MG63 (cell line): ENCODE measurements at regions not wholly inside any gene's neighbourhood (a gene's known extent, or its start where the extent isn't known, plus 50 kb on each side); places are given as distances from the start of the nearest gene placed in this dataset.
"Not testable (repeated sequence)": the region's sequence is repeated elsewhere in the genome, so short reads cannot be mapped to it uniquely, and the experiment has no call there.

Experiments used
- DNase-seq: peaks from one replicate; pipeline ENCODE4 v3.0.0-alpha.2; 2020
- H3K27me3 ChIP-seq: fragments of 250-450 bp; sonication (Bioruptor Pico); 2 replicates; pipeline ENCODE4 v1.5.1; 2020; ENCODE audit warnings: mild to moderate bottlenecking, moderate library complexity
- H3K36me3 ChIP-seq: fragments of 250-450 bp; sonication (Bioruptor Pico); 2 replicates; pipeline ENCODE4 v1.5.1; 2020; ENCODE audit warnings: mild to moderate bottlenecking, moderate library complexity
- H3K4me3 ChIP-seq: fragments of 250-450 bp; sonication (Bioruptor Pico); 2 replicates; pipeline ENCODE4 v1.5.1; 2020; ENCODE audit warnings: mild to moderate bottlenecking, moderate library complexity
- H3K9me3 ChIP-seq: fragments of 250-450 bp; sonication (Bioruptor Pico); 2 replicates; pipeline ENCODE4 v1.5.1; 2020; ENCODE audit warnings: mild to moderate bottlenecking, moderate library complexity

GRCh38 chr6:167551628-167552257, 226.9 kb downstream of the TTLL2 start:
- Histone ChIP-seq H3K27me3 (no peaks in the 10 kb centered on the region), H3K36me3 (no peaks in the 10 kb centered on the region), H3K4me3 (no peak overlapping the region), H3K9me3 (peaks cover 5% of the 10 kb centered on the region)
- no peak for DNase-seq

GRCh38 chr6:167552258-167552630, 227.4 kb downstream of the TTLL2 start:
- H3K4me3 ChIP-seq, result no peak overlapping the region

GRCh38 chr6:167552961-167553735, 228.3 kb downstream of the TTLL2 start:
- H3K9me3 ChIP-seq, result peaks cover 5% of the 10 kb centered on the region
- H3K27me3 ChIP-seq, result no peaks in the 10 kb centered on the region
- no peak for DNase-seq
- H3K4me3 ChIP-seq, result no peak overlapping the region
- H3K36me3 ChIP-seq, result no peaks in the 10 kb centered on the region

More at GRCh38 chr6:167552258-167552630, 227.4 kb downstream of the TTLL2 start:
- DNase-seq, result no peak
- no peaks in the 10 kb centered on the region for H3K27me3 ChIP-seq
- peaks cover 5% of the 10 kb centered on the region for H3K9me3 ChIP-seq
- no peaks in the 10 kb centered on the region for H3K36me3 ChIP-seq

GRCh38 chr6:167553736-167554119, 228.8 kb downstream of the TTLL2 start:
- Histone ChIP-seq H3K9me3 (peaks cover 5% of the 10 kb centered on the region), H3K36me3 (no peaks in the 10 kb centered on the region)
- DNase-seq, result no peak

GRCh38 chr6:167554854-167555253, 230.0 kb downstream of the TTLL2 start:
- DNase-seq, result no peak

More at GRCh38 chr6:167553736-167554119, 228.8 kb downstream of the TTLL2 start:
- Histone ChIP-seq H3K4me3 (no peak overlapping the region), H3K27me3 (no peaks in the 10 kb centered on the region)

GRCh38 chr6:167555836-167556235, 230.9 kb downstream of the TTLL2 start:
- H3K36me3 ChIP-seq, result no peaks in the 10 kb centered on the region
- H3K9me3 ChIP-seq, result peaks cover 5% of the 10 kb centered on the region
- no peaks in the 10 kb centered on the region for H3K27me3 ChIP-seq
- H3K4me3 ChIP-seq, result no peak overlapping the region
- DNase-seq, result no peak

More at GRCh38 chr6:167554854-167555253, 230.0 kb downstream of the TTLL2 start:
- H3K27me3 ChIP-seq, result no peaks in the 10 kb centered on the region
- H3K9me3 ChIP-seq, result peaks cover 5% of the 10 kb centered on the region
- H3K36me3 ChIP-seq, result no peaks in the 10 kb centered on the region
- H3K4me3 ChIP-seq, result no peak overlapping the region

- no peaks in the 10 kb centered on the region for H3K27me3 ChIP-seq
- H3K4me3 ChIP-seq, result no peak overlapping the region
- no peak for DNase-seq
- peaks cover 5% of the 10 kb centered on the region for H3K9me3 ChIP-seq
- no peaks in the 10 kb centered on the region for H3K36me3 ChIP-seq
These were observed 232.8 kb downstream of the TTLL2 start for GRCh38 chr6:167557675-167558074.

GRCh38 chr6:167558246-167559177, 233.6 kb downstream of the TTLL2 start:
- H3K4me3 ChIP-seq, result no peak overlapping the region
- H3K9me3 ChIP-seq, result peaks cover 5% of the 10 kb centered on the region
- no peaks in the 10 kb centered on the region for H3K27me3 ChIP-seq
- DNase-seq, result no peak
- H3K36me3 ChIP-seq, result no peaks in the 10 kb centered on the region

- no peak overlapping the region for H3K4me3 ChIP-seq
- peaks cover 5% of the 10 kb centered on the region for H3K9me3 ChIP-seq
- no peak for DNase-seq
These were observed 235.0 kb downstream of the TTLL2 start for GRCh38 chr6:167559675-167560479.

GRCh38 chr6:167560673-167561569, 236.0 kb downstream of the TTLL2 start:
- H3K4me3 ChIP-seq, result no peak overlapping the region
- peaks cover under 1% of the 10 kb centered on the region; the same call in 1 of the 2 replicates for H3K9me3 ChIP-seq
- no peaks in the 10 kb centered on the region for H3K27me3 ChIP-seq
- no peaks in the 10 kb centered on the region for H3K36me3 ChIP-seq
- no peak for DNase-seq

More at GRCh38 chr6:167559675-167560479, 235.0 kb downstream of the TTLL2 start:
- Histone ChIP-seq H3K27me3 (no peaks in the 10 kb centered on the region), H3K36me3 (no peaks in the 10 kb centered on the region)

GRCh38 chr6:167562862-167563261, 238.0 kb downstream of the TTLL2 start:
- not testable (repeated sequence) for H3K9me3 ChIP-seq, DNase-seq, H3K4me3 ChIP-seq, H3K27me3 ChIP-seq, H3K36me3 ChIP-seq

GRCh38 chr6:167564416-167565250, 239.7 kb downstream of the TTLL2 start:
- Histone ChIP-seq H3K9me3 (no peaks in the 10 kb centered on the region), H3K36me3 (no peaks in the 10 kb centered on the region)
- DNase-seq, result no peak

GRCh38 chr6:167565388-167565787, 240.5 kb downstream of the TTLL2 start:
- Histone ChIP-seq H3K9me3 (no peaks in the 10 kb centered on the region), H3K27me3 (no peaks in the 10 kb centered on the region), H3K4me3 (no peak overlapping the region), H3K36me3 (no peaks in the 10 kb centered on the region)
- no peak for DNase-seq

More at GRCh38 chr6:167564416-167565250, 239.7 kb downstream of the TTLL2 start:
- Histone ChIP-seq H3K27me3 (no peaks in the 10 kb centered on the region), H3K4me3 (no peak overlapping the region)

GRCh38 chr6:167565884-167566599, 241.2 kb downstream of the TTLL2 start:
- no peak for DNase-seq
- no peaks in the 10 kb centered on the region for H3K9me3 ChIP-seq
- H3K27me3 ChIP-seq, result no peaks in the 10 kb centered on the region
- H3K36me3 ChIP-seq, result no peaks in the 10 kb centered on the region
- H3K4me3 ChIP-seq, result no peak overlapping the region
